Coronary artery (tissue), 2 donors: ENCODE measurements at regions not wholly inside any gene's neighbourhood (a gene's known extent, or its start where the extent isn't known, plus 50 kb on each side); places are given as distances from the start of the nearest gene placed in this dataset.

ENCODE experiments used
- DNase-seq: peaks from one replicate; pipeline ENCODE4 v3.0.0-alpha.2; 2017; ENCODE audit warnings: low spot score
- H3K27ac ChIP-seq, 2 donors: fragments of 200-600 bp; sonication (generic); one replicate each; pipeline ENCODE4 v1.5.1; 2016 to 2019
- H3K4me3 ChIP-seq: fragments of 200-600 bp; sonication (generic); 2 replicates; pipeline ENCODE4 v1.5.1; 2016; ENCODE audit warnings: mild to moderate bottlenecking, moderate library complexity
- CTCF ChIP-seq: fragments of 200-600 bp; sonication (generic); IDR thresholded peaks from one replicate; pipeline ENCODE4 v1.5.1; 2019; ENCODE audit warnings: antibody characterized with exemption

GRCh38 chr5:136667789-136668188, 302.4 kb upstream of the TRPC7 start:
- no peak for DNase-seq

GRCh38 chr5:136666970-136667620, 301.8 kb upstream of the TRPC7 start:
- TF ChIP-seq CTCF, result no peak
- DNase-seq, result no peak
- Histone ChIP-seq H3K4me3 (no peak overlapping the region), H3K27ac (no peak overlapping the region)

More at GRCh38 chr5:136667789-136668188, 302.4 kb upstream of the TRPC7 start:
- no peak for TF ChIP-seq CTCF
- no peak overlapping the region for H3K4me3 ChIP-seq
- H3K27ac ChIP-seq, result no peak overlapping the region

- no peak for TF ChIP-seq CTCF
- Histone ChIP-seq H3K4me3 (no peak overlapping the region), H3K27ac (no peak overlapping the region)
- DNase-seq, result no peak
Observed at GRCh38 chr5:136665331-136665730, 300.0 kb upstream of the TRPC7 start.

- Histone ChIP-seq H3K4me3 (no peak overlapping the region), H3K27ac (no peak overlapping the region)
- no peak for DNase-seq
- no peak for TF ChIP-seq CTCF
Observed at GRCh38 chr5:136661026-136661425, 295.7 kb upstream of the TRPC7 start.

- H3K4me3 ChIP-seq, result no peak overlapping the region
- no peak for TF ChIP-seq CTCF
- DNase-seq, result no peak
- no peak overlapping the region for H3K27ac ChIP-seq
Observed at GRCh38 chr5:136656811-136657210, 291.5 kb upstream of the TRPC7 start.

GRCh38 chr5:136655468-136655867, 290.1 kb upstream of the TRPC7 start:
- no peak overlapping the region for H3K27ac ChIP-seq
- DNase-seq, result no peak
- H3K4me3 ChIP-seq, result no peak overlapping the region
- no peak for TF ChIP-seq CTCF

GRCh38 chr5:136646915-136647314, 281.6 kb upstream of the TRPC7 start:
- no peak for TF ChIP-seq CTCF
- DNase-seq, result no peak
- Histone ChIP-seq H3K27ac (no peak overlapping the region), H3K4me3 (no peak overlapping the region)
